Activated CD8-positive, alpha-beta memory T cell treated with anti-CD3 and anti-CD28 coated beads for 48 hours (primary cell): ENCODE measurements at regions not wholly inside any gene's neighbourhood (a gene's known extent, or its start where the extent isn't known, plus 50 kb on each side); places are given as distances from the start of the nearest gene placed in this dataset.

ENCODE experiments used
- DNase-seq, 3 experiments: peaks; one replicate each; pipeline ENCODE4 v3.0.0-alpha.2; 2020; ENCODE audit warnings: low read depth in 2 of 3, low spot score in 2 of 3

DNA sequence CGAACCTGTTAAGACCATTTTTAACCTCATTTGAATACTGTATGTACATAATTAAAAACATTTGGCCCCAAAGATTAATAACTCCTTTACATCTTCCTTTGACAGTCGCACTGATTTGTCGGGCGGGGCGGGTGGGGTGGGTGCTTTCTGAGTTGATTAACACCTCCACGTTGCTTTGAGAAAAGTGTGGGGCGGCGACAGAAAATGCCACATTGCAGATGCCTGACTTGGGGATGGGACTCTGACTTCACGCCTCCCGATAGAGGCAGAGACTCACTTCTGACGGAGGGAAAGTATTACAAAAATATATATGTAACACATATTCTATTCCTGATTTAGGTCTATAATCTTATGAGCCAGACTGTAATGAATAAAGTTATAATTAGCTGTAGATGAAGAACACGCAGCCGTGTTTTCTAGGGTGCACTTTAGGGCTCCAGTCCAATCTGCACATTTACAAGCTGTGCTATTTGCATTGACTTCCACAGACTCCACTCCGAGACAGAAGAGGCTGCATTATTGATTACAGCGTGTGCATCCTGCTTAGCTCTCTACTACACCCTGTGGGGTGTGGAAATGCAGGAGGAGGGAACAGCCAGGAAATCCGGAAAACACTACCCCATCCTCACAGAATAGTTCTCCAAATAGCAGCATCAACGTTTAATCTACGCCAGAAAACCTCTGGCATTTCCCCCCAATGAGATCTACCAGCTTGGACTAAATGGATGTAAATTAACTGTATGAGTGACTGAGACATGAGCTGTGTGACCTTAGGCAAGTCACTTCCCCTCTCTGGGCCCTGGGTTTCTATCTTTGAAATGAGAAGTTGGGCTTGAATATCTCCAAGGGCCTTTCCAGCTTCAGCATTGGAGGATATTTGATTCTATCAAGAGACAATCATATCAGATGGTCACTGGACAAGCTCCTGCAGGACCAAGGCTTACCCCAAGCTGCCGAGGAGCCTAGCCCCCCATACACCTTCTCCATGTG, 308.0 kb downstream of the RRAGC start:
- DNase-seq, result no peak

DNA sequence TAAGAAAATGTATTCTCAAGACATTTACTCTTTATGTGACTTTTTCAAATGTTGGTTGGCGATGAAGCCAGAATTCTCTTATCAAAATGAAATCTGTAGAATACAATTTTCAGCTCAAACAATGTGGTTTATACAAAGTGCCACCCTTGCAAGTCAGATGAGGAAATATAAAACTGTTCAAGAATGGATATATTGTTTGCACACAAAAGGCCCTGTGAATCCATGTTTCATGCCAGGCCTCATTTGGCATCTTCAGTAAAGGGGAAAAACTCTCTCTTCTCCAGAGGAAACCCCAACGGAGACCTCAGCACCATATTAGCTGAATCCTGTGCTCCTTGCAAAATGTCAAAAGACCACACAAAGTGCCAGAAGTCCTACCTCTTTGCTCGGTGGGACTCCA, 310.4 kb downstream of the RRAGC start:
- DNase-seq, result no peak

DNA sequence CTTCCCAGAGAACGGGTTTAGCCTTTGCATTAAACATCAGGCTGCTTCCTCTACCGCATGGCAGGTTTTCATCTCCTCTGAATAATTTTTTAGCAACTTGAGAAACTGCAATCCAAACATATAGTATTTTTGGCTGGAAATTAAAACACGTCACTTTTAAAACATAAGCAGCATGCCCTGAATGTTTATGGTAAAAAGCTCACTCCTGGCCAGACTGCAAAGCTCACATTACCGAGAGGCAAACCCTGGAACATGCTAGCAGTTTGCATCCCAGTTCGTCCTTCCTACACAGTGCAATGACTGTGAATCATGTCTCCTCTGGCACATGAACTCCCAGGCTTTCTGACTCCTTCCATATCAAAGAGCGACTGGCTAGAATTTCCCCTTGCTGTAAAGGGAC, 312.3 kb downstream of the RRAGC start:
- no peak for DNase-seq

- DNase-seq, result no peak
Measured at GRCh38 chr1:38546636-38547035, 312.9 kb downstream of the RRAGC start.

DNA sequence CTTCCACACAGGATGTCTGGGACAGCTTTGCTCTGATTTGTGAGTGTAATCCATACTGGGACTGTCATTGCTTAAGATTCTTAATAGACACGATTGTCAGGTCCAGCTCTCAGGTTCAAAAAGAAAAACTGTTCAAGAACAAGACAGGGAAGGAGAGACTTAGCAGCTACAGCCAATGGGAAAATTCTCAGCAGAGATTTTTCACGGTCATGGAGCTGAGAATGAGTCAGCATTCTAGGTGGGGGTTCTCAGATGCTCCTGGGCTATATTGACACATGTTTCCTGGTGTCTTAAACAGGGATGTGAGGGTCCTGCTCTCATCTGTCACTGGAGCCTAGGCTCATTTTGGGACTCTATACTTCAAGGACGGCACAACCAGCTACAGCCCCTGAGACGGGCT, 318.3 kb downstream of the RRAGC start:
- no peak for DNase-seq

- no peak for DNase-seq
Measured at GRCh38 chr1:38539931-38540330, 319.6 kb downstream of the RRAGC start.

DNA sequence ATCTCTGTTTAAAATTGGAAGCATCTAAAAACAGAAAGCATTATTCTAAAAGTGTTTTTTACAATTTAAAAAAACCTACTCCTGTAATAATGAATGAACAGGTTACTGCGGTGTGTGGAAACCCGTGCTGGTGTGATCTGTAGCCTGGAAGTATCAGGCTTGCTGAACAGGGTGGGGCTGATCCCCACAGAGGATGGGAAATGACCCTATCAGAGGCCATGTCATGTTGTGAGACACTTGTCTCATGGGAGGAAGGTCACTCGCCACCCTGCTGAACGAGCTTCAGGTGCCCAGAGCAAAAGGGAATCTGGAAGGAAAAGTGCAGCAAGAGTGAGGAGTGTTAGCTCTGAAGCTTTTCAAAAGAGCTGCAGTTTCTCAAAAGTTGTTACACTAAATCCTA, 320.7 kb downstream of the RRAGC start:
- DNase-seq, result no peak

- no peak for DNase-seq
Measured at GRCh38 chr1:38536089-38536488, 323.5 kb downstream of the RRAGC start.

- no peak for DNase-seq
Measured at GRCh38 chr1:38534473-38534823, 325.1 kb downstream of the RRAGC start.

DNA sequence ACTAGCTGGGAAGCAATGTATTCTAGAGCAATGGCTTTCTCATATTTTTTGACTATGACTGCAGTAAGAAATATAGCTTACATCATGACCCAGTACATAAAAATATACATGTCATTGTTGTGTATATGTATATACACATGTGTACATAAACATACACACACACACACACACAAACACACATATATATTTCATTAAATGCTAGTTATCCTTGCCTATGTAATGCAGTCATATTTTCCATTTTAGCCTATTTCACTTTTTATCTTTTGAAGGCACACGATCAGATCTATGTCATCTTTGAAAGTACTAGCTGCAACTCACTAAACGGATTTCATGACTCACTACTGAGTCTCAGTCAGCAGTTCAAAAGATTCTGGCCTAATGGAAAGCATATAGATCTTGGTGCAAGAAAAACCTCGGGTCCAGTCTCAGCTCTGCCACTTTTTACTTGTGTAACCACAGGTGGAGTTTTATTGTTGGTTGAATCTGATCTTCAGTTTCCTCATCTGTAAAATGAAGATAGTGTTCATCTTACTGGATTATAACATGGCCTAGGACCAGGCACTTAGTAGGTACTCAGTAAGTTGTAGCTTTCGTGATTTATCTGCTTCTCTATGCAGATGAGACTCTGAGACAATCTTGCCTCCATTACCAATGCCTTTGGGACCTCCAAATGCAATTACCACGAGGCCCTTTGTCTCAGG, 325.6 kb downstream of the RRAGC start:
- no peak for DNase-seq

DNA sequence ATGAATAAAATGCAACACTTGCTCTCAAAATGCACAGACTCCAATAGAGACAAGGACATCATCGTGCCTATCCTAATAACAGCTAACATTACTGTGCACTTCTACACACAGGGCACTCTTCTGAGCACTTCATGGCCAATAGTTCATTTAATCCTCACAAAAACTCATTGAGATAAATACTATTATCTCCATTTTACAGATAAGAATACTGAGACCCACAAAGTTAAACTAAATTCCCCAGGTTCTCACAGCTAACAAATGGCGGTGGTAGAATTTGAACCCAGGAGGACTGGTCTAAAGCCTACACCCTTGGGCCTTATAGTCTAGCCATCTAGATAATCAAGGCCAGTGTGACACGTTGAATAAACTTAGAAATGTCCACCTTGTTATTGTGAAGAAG, 328.6 kb downstream of the RRAGC start:
- DNase-seq, result no peak

GRCh38 chr1:38529946-38530345, 329.6 kb downstream of the RRAGC start:
- no peak for DNase-seq

DNA sequence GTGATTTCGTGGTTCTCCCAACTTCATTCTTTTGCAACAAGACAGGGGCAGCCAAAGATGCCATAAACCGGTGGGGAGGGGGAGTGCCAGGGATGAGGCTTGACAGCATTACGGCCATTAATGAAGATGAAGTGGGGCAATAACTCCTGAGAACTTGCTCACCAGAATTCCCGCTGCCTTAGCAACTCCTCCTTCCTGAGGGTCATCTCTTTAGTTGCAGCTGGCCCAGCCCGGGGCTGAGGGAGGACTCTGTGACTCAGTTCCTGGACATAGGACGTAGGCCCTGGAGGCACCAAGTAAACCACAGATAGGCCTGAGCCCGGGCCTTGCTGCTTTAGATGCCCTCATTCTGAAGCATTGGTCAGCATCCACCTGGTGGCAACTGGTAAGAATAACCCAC, 330.2 kb downstream of the RRAGC start:
- DNase-seq, result no peak

GRCh38 chr1:38528623-38529022, 330.9 kb downstream of the RRAGC start:
- DNase-seq, result no peak

DNA sequence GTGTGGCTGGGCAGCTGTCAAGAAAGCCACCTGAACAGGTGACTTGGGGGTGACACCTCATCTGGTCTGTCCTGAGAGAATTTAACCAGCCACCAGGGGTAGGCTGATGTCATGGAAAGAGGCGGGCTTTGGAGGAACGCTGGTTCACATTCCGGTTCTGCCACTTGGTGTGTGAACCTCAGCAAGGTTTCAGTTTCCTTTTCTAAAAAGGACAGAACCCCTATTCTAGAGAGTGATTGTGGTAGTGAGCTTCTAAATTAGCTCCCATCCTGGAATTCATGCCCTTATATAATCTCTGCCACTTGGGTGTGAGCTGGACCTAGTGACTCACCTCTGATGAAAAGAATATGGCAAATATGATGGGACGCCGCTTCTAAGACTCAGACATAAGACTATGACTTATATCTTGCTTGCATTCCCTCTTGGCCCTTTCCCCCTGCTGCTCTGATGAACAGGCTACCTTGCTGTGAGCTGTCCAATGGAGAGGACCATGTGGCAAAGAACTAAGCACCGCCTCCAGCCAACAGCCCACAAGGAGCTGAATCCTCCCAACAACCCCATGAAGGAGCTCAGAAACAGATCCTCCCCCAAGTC, 332.1 kb downstream of the RRAGC start:
- peak in 1 of 3 experiments; percentile 34 for DNase-seq

DNA sequence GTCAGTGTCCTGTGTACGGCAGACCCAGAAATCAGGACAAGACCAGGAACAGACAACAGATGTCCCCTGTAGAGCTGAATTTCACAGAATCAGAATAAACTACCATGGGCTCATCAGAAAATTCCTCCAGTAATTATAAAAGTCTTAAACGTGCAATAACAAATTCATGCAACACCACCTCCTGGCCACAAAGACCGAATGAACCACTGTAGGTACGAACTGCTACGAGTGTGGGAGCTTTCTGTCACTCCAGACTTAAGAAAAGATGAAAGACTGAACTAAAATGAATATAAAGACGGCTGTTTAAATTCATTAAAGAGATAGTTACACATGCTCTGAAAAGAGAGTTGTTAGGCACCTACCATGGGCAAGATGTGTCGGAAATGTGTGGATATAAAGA, 333.5 kb downstream of the RRAGC start:
- DNase-seq, result no peak

- DNase-seq, result no peak
Measured at GRCh38 chr1:38525343-38526043, 334.1 kb downstream of the RRAGC start.

DNA sequence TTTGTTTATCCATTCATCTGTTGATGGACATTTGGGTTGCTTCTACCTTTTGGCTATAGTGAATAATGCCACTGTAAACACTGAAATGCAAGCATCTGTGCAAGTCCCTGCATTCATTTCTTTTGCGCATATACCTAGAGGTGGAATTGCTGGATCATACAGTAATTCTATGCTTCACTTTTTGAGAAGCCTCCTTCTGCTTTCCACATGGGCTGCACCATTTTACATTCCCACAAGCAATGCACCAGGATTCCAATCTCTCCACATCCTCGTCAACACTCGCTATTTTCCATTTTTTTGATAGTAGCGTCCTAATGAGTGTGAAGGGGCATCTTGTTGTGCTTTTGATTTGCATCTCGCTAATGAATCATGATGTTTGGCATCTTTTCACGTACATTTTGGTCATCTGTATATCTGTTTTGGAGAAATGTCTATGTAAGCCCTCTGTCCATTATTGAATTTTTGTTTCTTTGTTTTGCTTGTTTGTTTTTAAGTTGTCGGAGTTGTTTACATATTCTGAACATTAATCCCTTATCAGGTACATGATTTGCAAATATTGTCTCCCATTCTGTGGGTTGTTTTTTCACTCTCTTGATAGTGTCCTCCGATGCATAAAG, 335.4 kb downstream of the RRAGC start:
- no peak for DNase-seq

GRCh38 chr1:38523568-38523939, 336.0 kb downstream of the RRAGC start:
- DNase-seq, result no peak

DNA sequence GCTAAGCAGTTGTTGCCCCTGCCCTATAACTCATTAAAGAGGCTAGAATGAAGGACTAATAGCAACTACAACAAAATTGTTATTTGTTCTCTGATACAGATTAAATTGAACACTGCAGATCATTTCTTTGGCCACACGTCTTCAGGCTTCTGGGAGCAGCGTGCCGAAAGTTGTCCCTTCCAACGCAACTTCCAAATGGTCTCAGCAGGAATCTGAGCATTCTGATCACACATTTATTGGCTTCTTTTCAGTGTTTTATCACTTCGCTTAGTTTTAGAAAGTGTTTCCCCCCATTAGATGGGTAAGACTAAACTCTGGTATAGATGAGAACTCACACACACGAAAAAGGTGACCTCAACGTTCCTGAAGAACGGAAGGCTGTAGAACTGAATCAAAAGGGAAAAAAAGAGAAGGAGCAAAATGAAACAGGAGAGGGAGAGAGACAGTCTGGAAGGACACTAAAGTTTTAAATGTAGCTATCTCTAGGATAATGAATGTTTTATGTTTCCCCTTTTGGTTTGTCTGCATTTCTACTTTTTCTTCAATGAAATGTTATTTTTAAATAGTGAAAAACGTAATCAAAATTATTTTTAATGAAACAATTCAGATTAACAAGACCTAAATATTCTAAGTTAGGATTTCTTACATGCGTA, 336.5 kb downstream of the RRAGC start:
- no peak for DNase-seq

DNA sequence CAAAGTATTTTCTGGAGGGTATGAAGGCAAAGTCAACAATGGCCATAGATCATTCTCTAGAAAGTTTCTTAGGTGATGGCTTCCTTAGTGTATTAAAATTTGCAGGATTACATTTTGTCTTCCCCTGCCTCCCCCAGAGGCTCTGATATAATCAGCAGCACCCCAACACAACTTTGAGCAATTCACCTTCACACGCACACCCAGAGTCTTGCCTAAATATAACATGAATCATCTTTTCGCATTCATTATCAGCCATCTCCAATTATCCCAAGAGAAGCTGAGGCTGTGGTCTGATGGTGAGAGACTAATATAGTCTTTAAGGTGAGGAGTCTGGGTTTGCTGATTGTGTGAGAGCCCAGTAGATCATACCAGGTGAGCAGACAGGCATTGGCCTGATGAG, 343.0 kb downstream of the RRAGC start:
- no peak for DNase-seq
